GM12865 (cell line): ENCODE measurements at regions not wholly inside any gene's neighbourhood (a gene's known extent, or its start where the extent isn't known, plus 50 kb on each side); places are given as distances from the start of the nearest gene placed in this dataset.

Experiments used
- DNase-seq: peaks from one replicate; pipeline ENCODE4 v3.0.0; 2010; ENCODE audit warnings: low read depth
- H3K4me3 ChIP-seq: 2 replicates; pipeline ENCODE4 v1.5.1; 2011; ENCODE audit warnings: mild to moderate bottlenecking, low read depth, low read length, control low read depth
- CTCF ChIP-seq: IDR thresholded peaks from 2 replicates; pipeline ENCODE4 v1.5.1; 2011; ENCODE audit warnings: low read length, control low read depth, low read depth, inconsistent platforms; ENCODE audit not compliant: insufficient read depth; ENCODE audit errors: missing control alignments

GRCh38 chr7:12064586-12065127 lies 146.4 kb upstream of the TMEM106B start:
- H3K4me3 ChIP-seq: no peak overlapping the region
- TF ChIP-seq CTCF: no peak
- DNase-seq: no peak

- DNase-seq: no peak
- TF ChIP-seq CTCF: no peak
- H3K4me3 ChIP-seq: no peak overlapping the region
These were observed 145.1 kb upstream of the TMEM106B start for GRCh38 chr7:12066004-12066403.

- H3K4me3 ChIP-seq: no peak overlapping the region
- TF ChIP-seq CTCF: no peak
- no peak for DNase-seq
These were observed 144.6 kb upstream of the TMEM106B start for GRCh38 chr7:12066521-12066920.

- no peak overlapping the region for H3K4me3 ChIP-seq
- TF ChIP-seq CTCF: peak; percentile 65
- DNase-seq: peak; percentile 63
These were observed 143.8 kb upstream of the TMEM106B start for GRCh38 chr7:12067156-12067831.

- no peak for DNase-seq
- H3K4me3 ChIP-seq: no peak overlapping the region
- no peak for TF ChIP-seq CTCF
These were observed 141.3 kb upstream of the TMEM106B start for GRCh38 chr7:12069757-12070156.

- H3K4me3 ChIP-seq: no peak overlapping the region
- no peak for DNase-seq
- TF ChIP-seq CTCF: no peak
These were observed 136.2 kb upstream of the TMEM106B start for GRCh38 chr7:12074889-12075288.

GRCh38 chr7:12080006-12080405 lies 131.1 kb upstream of the TMEM106B start:
- no peak for DNase-seq
- no peak overlapping the region for H3K4me3 ChIP-seq
- TF ChIP-seq CTCF: no peak
